H1 (cell line): ENCODE measurements at regions not wholly inside any gene's neighbourhood (a gene's known extent, or its start where the extent isn't known, plus 50 kb on each side); places are given as distances from the start of the nearest gene placed in this dataset.

ENCODE experiments used
- ATF3 ChIP-seq: IDR thresholded peaks from 2 replicates; pipeline ENCODE4 v1.6.1; 2011; ENCODE audit warnings: low read depth, mild to moderate bottlenecking, low read length; ENCODE audit not compliant: insufficient read depth
- BRCA1 ChIP-seq: IDR thresholded peaks from 2 replicates; pipeline ENCODE4 v1.6.1; 2012; ENCODE audit warnings: low read depth, low read length, improper control_type of control experiment
- CHD2 ChIP-seq: IDR thresholded peaks from 2 replicates; pipeline ENCODE4 v1.6.1; 2012; ENCODE audit warnings: low read length, improper control_type of control experiment
- CTCF ChIP-seq, 3 experiments: IDR thresholded peaks; 1 replicate in 2 of 3; 2 replicates in 1 of 3; pipeline versions ENCODE4 v1.5.1 to v1.6.1; 2011; ENCODE audit warnings: low read length in 3 of 3, mild to moderate bottlenecking in 3 of 3, inconsistent platforms in 2 of 3, low read depth in 1 of 3, moderate library complexity in 1 of 3; ENCODE audit not compliant: insufficient read depth in 1 of 3; ENCODE audit errors: control extremely low read depth in 1 of 3
- EP300 ChIP-seq, 2 experiments: IDR thresholded peaks; 1 replicate in 1 of 2; 2 replicates in 1 of 2; pipeline ENCODE4 v1.6.1; 2011 to 2012; ENCODE audit warnings: low read depth in 2 of 2, low read length in 2 of 2, mild to moderate bottlenecking in 2 of 2, borderline replicate concordance in 1 of 2, inconsistent platforms in 1 of 2, moderate library complexity in 1 of 2
- MAX ChIP-seq: IDR thresholded peaks from 2 replicates; pipeline ENCODE4 v1.6.1; 2012; ENCODE audit warnings: inconsistent platforms
- POLR2AphosphoS5 ChIP-seq: IDR thresholded peaks from 2 replicates; pipeline ENCODE4 v1.6.1; 2011; ENCODE audit warnings: low read depth, low read length
- SP2 ChIP-seq: IDR thresholded peaks from 2 replicates; pipeline ENCODE4 v1.6.1; 2012; ENCODE audit warnings: mild to moderate bottlenecking, low read length, inconsistent platforms
- SRF ChIP-seq: IDR thresholded peaks from 2 replicates; pipeline ENCODE4 v1.6.1; 2011; ENCODE audit warnings: mild to moderate bottlenecking, low read depth, low read length, moderate library complexity
- TEAD4 ChIP-seq: IDR thresholded peaks from 2 replicates; pipeline ENCODE4 v1.6.1; 2012; ENCODE audit warnings: low read depth, low read length, inconsistent platforms, mixed read lengths
- YY1 ChIP-seq: IDR thresholded peaks from 2 replicates; pipeline ENCODE4 v1.6.1; 2011; ENCODE audit warnings: low read depth, mild to moderate bottlenecking, low read length

- TF ChIP-seq CTCF (IDR thresholded peaks at IDR 0.05; ENCODE audit: control extremely low read depth in 1 of 3, insufficient read depth in 1 of 3, low read depth in 1 of 3, low read length in 3 of 3), result no peak
- no peak for TF ChIP-seq EP300 (IDR thresholded peaks at IDR 0.05; ENCODE audit: borderline replicate concordance in 1 of 2, low read depth in 2 of 2, low read length in 2 of 2)
- no peak for TF ChIP-seq POLR2AphosphoS5
- no peak for TF ChIP-seq SP2
- no peak for TF ChIP-seq CHD2
- TF ChIP-seq YY1, result no peak
- TF ChIP-seq TEAD4, result no peak
- no peak for TF ChIP-seq ATF3
- no peak for TF ChIP-seq MAX
- no peak for TF ChIP-seq BRCA1
- no peak for TF ChIP-seq SRF
Observed at GRCh38 chr4:152218576-152218975, 317.3 kb downstream of the FBXW7 start.
